SU-DHL-6 (cell line): ENCODE measurements at regions not wholly inside any gene's neighbourhood (a gene's known extent, or its start where the extent isn't known, plus 50 kb on each side); places are given as distances from the start of the nearest gene placed in this dataset.

Experiments
- CTCF ChIP-seq: fragments of 200-600 bp; sonication (generic); IDR thresholded peaks from one replicate; pipeline ENCODE4 v1.5.1; 2017; ENCODE audit warnings: antibody characterized with exemption, mild to moderate bottlenecking, low read length, moderate library complexity; ENCODE audit not compliant: insufficient read depth, poor library complexity, severe bottlenecking
- EZH2phosphoT487 ChIP-seq: fragments of 200-600 bp; sonication (generic), shearing (Covaris generic); conservative IDR thresholded peaks from 2 replicates; pipeline ENCODE4 v1.6.1; 2018; ENCODE audit warnings: mild to moderate bottlenecking, antibody characterized with exemption, low read length, moderate library complexity, mixed read lengths

- TF ChIP-seq CTCF (no peak), EZH2phosphoT487 (no peak)
Measured at GRCh38 chr6:145517492-145517891, 217.8 kb downstream of the EPM2A start.
